GM12891 (cell line): ENCODE measurements at regions not wholly inside any gene's neighbourhood (a gene's known extent, or its start where the extent isn't known, plus 50 kb on each side); places are given as distances from the start of the nearest gene placed in this dataset.

ENCODE experiments used
- POLR2A ChIP-seq: IDR thresholded peaks from 2 replicates; pipeline ENCODE4 v1.6.1; 2011; ENCODE audit warnings: low read depth, low read length, control low read depth
- POLR2AphosphoS5 ChIP-seq: IDR thresholded peaks from 2 replicates; pipeline ENCODE4 v1.6.1; 2011; ENCODE audit warnings: low read depth, low read length, control low read depth
- SPI1 ChIP-seq: IDR thresholded peaks from 2 replicates; pipeline ENCODE4 v1.6.1; 2011; ENCODE audit warnings: low read depth, low read length, control low read depth

- TF ChIP-seq POLR2A (no peak), POLR2AphosphoS5 (no peak), SPI1 (no peak)
These were observed 167.7 kb upstream of the INHBA start for GRCh38 chr7:41870461-41871138.
